HG02763 (cell line): ENCODE measurements at regions not wholly inside any gene's neighbourhood (a gene's known extent, or its start where the extent isn't known, plus 50 kb on each side); places are given as distances from the start of the nearest gene placed in this dataset.

Experiments used
- ATAC-seq: cut with Tn5 transposase; IDR thresholded peaks from one replicate; pipeline ENCODE4 v1.9.1; 2021; ENCODE audit warnings: mild to moderate bottlenecking, moderate library complexity; ENCODE audit not compliant: unreplicated experiment

DNA sequence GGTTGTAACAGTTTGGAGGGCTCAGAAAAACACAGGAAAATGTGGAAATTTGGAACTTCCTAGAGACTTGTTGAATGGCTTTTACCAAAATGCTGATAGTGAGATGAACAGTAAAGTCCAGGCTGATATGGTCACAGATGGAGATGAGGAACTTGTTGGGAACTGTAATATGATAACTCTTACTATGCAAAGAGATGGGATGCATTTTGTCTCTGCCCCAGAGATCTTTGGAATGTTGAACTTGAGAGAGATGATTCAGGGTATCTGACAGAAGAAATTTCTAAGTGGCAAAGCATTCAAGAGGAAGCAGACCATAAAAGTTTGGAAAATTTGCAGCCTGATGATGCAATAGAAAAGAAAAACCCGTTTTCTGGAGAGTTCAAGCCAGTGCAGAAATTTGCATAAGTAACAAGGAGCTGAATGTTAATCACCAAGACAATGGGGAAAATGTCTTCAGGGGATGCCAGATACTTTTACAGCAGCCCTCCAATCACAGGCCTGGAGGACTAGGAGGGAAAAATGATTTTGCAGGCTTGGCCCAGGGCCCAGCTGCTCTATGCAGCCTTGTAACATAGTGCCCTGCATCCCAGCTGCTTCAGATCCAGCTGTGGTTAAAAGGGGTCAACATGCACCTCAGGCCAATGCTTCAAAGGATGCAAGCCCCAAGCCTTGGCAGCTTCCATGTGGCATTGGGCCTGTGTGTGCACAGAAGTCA is 572.7 kb upstream of the ATP2B1 start:
- ATAC-seq, result no peak

GRCh38 chr12:90280564-90281058 is 572.0 kb upstream of the ATP2B1 start:
- ATAC-seq, result no peak

- no peak for ATAC-seq
These were observed 571.4 kb upstream of the ATP2B1 start for GRCh38 chr12:90280033-90280432.

DNA sequence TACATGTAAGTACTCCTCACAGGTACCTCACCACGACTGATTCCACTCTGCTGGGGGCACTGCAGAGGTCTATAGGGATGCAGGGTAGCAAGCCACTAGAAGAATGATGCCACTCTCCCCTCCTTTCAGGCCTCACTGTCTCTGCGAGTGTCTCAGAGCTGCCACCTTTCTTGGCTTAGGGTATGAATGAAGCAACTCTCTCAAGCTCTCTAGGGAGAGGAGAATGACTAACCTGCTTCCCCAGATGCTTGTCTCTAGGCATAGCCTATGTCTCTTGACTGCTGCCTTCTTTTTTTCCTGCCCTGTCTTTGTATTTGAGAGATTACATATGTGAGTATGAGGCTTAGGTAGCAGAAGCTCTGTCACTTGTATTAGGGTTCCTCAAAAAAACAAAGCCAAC is 566.5 kb upstream of the ATP2B1 start:
- ATAC-seq, result no peak

DNA sequence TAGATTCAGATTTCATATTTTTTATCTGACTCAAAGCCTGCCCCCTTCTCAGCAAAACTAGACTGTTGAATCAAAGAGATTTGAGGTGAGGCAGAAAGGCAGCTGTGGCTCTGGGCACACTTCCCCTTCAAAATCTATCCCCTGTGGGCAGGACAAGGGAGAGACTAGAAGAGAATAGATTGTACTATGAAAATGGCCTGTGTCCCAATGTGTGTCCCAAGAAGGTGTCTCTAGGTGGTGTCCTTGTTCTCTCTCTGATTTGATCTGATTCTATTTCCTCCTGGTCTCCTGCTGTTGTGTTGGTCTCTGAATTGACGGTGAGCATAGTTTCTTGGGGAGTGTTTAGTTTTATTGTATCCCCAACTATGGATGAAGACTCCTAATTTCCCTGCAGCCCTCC is 565.8 kb upstream of the ATP2B1 start:
- ATAC-seq, result no peak

DNA sequence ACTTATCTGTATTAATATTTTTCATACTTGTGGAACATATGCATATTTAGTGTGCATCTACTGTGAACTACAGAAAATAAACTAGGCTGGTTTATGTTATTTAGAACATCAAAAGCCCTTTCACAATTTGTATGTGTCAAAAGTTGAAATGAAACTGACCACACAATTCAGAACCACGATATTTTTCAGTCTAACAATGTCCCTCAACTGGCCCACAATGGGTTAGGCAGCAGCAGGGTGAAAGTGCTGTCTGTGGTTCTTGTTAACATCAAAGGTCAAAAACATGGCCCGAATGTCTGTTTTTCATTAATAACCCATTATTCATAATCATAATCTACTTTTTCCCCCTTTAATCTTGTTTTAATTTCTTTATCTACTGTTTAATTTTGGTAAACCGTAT is 559.9 kb upstream of the ATP2B1 start:
- no peak for ATAC-seq

- no peak for ATAC-seq
These were observed 553.6 kb upstream of the ATP2B1 start for GRCh38 chr12:90262251-90262650.

GRCh38 chr12:90261283-90261682 is 552.6 kb upstream of the ATP2B1 start:
- ATAC-seq, result no peak

DNA sequence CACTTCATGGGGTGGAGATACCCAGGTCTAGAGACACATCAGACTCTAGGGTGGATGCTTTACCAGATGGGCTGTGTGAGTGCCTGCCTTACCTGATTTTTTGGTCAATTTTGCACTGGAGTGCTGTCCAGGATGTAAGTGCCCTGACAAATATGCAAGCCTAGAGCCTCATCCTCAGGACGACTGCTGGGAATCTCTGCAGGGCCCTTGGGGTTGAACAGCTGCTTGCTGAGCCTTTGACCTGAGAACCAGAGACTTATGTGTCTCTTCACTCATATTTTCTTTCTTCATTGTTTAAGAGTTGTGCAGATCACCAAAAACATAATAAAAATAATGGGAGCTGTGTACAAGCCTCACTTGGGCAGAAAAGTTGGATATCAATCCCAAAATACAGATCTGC is 551.5 kb upstream of the ATP2B1 start:
- ATAC-seq, result no peak

DNA sequence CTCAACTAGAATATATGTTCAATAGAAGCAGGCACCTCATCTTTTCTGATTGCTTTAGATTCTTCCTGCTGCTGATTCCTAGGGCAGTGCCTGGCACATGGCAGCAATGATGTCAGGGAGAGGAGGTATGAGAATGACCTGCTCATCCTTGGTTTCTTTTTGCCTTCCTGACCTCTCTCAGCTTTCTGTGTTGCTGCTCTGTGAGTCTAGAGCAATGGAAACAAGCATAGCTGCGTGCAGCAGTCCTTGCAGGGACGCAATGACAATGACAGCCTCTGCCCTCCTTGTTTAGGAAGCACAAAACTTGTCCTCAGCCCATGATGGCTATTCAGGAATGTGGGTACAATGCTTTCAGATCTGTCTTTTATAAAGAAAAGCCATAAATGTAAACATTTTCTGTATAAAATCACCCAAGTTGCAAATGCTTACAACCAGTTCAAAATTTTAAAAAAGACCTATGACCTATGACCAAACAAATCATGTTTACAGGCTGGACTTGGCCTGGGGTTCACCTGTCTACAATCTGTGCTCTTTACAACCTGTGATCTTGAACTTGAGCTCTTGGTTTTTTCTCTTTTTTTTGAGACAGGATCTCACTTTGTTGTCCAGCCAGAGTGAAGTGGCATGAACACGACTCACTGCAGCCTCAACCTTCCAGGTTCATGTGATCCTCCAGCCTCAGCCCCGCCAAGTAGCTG is 549.4 kb upstream of the ATP2B1 start:
- ATAC-seq, result no peak

DNA sequence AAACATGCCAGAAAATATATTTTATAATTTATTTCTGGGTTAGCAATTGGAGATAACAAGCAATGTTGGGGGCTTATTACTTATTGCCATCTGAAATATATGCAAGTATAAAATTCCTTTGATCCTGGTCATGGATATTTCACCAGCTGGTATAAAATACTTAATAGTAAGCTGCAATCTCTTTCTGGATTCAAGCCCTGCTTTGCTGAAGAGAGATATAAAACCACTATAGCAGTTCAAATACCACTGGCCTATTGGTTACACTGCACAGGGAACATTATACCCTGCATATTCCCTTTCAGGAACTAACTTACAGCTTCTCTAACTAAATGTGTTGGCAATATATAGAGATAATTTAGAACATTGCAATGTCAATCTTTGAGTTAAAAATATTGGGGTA is 546.2 kb upstream of the ATP2B1 start:
- no peak for ATAC-seq

GRCh38 chr12:90253674-90254181 is 545.1 kb upstream of the ATP2B1 start:
- ATAC-seq, result peak; percentile 100

DNA sequence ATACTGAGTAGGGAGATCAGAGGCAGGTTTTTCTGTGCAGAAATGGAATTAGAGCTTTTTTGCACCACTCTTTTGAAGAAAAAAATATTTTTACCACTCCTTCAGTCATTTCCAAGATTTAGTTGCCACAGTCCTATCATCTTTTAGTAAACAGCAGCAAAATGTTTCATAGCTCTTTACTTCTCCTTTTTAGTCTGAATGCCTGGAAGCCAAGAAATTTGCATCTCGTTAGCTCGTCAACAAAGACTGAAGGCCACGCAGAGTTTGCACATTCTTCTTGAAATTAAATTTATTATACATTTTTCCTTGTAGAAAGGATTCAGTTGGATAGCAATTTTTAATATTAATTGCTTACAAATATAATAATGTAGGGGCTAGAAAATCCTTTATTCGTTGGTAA is 544.5 kb upstream of the ATP2B1 start:
- ATAC-seq, result peak; percentile 32

DNA sequence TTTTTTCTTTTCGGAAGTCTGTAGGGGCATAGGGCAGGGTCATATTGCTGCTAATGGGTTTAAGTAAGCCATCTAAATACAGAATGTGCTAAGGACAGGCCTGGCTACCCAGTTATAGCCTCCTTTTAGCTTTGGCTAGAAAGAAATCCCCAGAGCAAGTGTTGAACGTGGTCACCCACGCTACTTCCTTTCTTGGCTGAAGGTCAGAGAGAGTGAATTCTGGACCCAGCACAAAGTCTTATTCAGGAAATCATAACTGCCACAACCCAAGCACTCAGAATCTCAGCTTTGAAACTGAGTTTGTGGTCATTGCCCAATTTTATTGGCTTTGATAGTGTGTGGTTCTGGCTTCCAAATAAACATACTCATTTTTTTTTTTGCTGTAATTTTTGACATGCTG is 542.1 kb upstream of the ATP2B1 start:
- ATAC-seq, result no peak

DNA sequence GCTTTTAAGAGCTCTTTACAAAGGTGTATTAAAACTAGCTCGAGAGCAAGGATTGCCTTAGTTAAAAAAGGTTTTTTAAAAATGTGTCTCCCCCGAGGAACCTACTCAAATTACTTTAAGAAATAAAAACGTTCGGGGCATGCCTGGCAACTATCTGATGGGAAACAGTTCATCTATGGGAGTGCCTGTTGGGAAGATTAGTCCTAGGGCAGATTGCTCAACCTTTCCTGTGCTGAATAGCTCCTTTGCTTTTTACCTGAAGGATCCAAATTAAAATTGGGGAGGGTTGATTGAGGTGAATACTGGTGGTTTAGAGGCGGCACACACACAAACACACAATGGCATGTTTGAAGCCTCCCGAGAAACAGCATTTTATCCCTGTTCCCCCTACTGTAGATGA is 541.4 kb upstream of the ATP2B1 start:
- no peak for ATAC-seq

- no peak for ATAC-seq
These were observed 538.0 kb upstream of the ATP2B1 start for GRCh38 chr12:90246688-90247087.

DNA sequence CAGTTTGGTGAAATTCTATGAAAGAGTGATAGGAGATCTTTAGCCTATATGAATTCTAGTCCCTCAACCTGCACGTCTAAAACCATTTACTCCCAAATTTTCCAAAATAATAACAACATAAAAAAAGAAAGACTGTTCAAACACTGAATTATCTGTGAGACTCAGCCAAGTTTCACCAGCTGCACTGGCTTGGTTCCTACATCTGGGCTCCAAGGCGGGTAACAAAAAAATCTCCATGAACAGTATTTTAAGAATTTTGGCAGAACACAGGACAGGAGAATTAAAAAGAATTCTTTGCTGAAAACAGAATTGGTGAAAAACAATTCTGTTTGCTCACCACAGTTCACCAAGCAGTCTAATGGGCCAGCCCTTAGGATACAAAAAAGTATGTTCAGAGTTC is 536.8 kb upstream of the ATP2B1 start:
- no peak for ATAC-seq

- no peak for ATAC-seq
These were observed 535.6 kb upstream of the ATP2B1 start for GRCh38 chr12:90244232-90244631.

DNA sequence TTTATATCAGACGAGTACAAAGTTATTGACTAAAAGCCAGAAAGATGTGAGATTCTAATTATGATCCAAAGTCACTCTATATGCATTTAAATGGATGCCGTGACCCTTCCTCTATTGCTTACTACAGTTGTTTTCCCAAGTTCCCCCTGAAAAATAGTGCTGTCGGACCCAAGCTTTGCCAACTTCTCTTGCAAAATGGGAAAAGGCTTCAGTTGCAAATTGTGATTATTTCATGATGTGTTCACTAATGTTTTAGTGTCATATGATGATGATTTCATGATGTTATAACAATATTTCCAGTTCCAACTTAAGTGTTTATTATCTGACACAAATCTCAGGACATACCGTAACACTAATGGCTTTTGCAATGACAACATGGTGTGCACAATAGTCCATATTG is 534.6 kb upstream of the ATP2B1 start:
- ATAC-seq, result no peak

DNA sequence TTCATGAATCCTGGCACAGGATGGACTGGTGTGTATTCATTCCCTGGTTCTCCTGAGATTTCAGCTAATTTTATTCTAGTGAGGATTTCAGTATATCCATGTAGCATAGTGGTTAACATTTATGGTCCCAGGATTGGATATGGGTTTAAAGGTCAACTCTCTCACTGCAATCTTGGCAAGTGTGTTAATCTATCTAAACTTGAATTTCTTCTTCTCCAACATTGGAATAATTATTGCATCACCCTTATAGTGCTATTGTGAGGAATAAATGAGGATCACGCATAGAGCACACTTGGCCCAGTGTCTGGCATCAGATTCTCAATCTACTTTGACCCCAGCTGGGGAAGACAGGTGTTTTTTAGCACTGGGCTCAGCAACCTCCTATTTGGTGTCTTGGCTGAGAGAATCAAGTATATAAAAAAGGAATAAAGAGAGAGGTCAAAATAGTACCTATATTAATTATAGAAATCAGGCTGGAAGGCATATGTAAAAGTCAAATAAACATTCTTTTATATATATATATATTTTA is 531.2 kb upstream of the ATP2B1 start:
- ATAC-seq, result no peak

- no peak for ATAC-seq
These were observed 530.1 kb upstream of the ATP2B1 start for GRCh38 chr12:90238663-90239271.

GRCh38 chr12:90237841-90238240 is 529.2 kb upstream of the ATP2B1 start:
- no peak for ATAC-seq
